Kidney glomerular epithelial cell (primary cell): ENCODE measurements at regions not wholly inside any gene's neighbourhood (a gene's known extent, or its start where the extent isn't known, plus 50 kb on each side); places are given as distances from the start of the nearest gene placed in this dataset.
"Not testable (repeated sequence)": the region's sequence is repeated elsewhere in the genome, so short reads cannot be mapped to it uniquely, and the experiment has no call there.

Source experiments
- DNase-seq: peaks from one replicate; lab custom pipeline; 2025; lab: John Stamatoyannopoulos, UW

GRCh38 chr1:170789063-170789462 lies 125.1 kb downstream of the PRRX1 start:
- DNase-seq: no peak

GRCh38 chr1:170790175-170790574 lies 126.2 kb downstream of the PRRX1 start:
- no peak for DNase-seq

DNA sequence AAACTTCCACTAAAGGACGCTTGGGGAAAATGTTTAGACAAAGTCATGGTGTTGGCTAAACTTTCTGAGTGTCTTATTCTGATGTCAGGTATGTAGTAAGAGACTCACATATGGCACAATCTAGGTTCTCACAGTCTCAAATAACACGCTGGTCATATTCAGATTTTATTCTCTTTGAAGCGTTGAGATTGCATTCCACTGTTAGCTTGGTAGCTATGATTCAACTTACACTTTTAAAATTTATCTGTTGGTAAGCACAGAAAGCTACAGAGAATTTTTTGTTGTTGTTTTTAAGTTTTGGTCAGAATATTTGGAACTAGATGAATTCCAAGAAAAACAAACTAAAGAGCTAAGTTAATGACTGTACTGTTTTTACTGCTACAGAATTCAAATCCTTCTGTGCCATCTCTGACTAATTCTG lies 126.7 kb downstream of the PRRX1 start:
- DNase-seq: no peak

- DNase-seq: no peak
Observed at GRCh38 chr1:170791941-170792340, 128.0 kb downstream of the PRRX1 start.

- DNase-seq: no peak
Observed at GRCh38 chr1:170800265-170800664, 135.1 kb upstream of the MROH9 start.

DNA sequence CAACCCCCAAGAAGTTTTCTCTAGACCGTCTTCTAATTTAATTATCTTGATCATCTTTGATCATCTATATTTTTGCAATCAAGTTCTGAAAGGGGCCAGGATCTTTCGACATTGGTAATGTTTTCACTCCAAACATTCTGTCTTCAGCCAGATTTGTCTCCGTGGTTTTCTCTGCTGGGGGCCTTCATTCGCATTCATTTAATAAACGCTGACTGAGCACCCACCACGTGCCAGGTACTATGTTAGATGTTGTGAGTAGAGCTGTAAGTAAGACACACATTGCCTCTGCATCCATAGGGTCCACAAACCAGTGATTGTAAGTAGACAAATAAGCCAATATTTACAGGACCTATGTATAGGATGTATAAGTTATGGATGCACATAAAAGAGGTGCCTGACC lies 134.5 kb upstream of the MROH9 start:
- DNase-seq: no peak

GRCh38 chr1:170803711-170804110 lies 131.6 kb upstream of the MROH9 start:
- no peak for DNase-seq

- no peak for DNase-seq
Observed at GRCh38 chr1:170804419-170804818, 130.9 kb upstream of the MROH9 start.

- DNase-seq: no peak
Observed at GRCh38 chr1:170804879-170805278, 130.5 kb upstream of the MROH9 start.

- no peak for DNase-seq
Observed at GRCh38 chr1:170806961-170807360, 128.4 kb upstream of the MROH9 start.

DNA sequence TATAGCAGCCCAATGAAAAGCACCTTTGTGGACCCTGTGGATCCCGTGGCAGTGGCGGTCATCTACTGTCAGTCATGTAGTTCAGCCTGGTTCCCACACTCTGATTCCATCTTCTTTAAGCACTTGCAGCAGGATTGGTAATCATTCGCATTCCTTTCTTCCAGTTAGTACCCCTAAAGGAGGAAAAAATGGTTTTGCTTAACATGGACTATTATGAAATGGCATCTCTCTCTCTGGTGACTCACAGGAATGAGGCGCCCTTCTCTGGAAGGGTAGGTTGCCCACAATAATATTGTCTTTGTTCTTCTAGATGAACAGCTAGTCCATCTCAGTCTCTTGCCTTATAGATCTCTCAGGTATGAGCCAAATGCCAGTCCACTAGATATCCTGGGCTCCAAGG lies 127.9 kb upstream of the MROH9 start:
- DNase-seq: peak; percentile 14

DNA sequence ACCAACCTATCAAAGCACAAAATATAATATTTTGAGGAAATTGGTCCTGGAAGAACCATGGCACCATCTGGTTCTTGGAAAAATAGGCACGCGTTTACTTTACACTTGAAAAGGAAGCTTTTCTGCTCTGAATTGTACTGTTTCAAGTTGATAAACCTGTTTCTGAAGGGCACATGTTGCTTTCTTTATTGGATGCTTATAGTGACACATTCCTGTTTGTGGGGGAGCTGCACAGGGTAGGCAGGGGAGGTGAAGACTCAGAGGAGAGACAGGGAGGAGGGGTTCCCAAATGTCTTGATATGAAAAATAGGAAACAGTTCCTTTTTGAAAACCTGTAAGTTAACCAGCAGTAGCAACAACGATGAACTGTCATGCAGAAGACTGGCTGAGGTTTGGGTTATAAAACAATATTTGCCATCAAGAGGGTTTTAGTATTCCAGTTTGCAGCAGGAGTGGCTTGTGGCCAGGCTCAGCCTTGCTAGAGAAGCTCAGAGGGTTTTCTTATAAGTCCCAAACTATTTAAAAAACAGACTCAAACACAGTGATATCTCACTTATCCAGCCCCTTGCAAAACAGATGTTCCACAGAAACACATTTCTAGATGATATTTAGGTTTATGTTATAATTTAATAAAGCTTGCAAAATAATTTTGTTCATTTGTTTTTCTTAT lies 127.0 kb upstream of the MROH9 start:
- DNase-seq: no peak

- DNase-seq: not testable (repeated sequence)
Observed at GRCh38 chr1:170811013-170811412, 124.3 kb upstream of the MROH9 start.

DNA sequence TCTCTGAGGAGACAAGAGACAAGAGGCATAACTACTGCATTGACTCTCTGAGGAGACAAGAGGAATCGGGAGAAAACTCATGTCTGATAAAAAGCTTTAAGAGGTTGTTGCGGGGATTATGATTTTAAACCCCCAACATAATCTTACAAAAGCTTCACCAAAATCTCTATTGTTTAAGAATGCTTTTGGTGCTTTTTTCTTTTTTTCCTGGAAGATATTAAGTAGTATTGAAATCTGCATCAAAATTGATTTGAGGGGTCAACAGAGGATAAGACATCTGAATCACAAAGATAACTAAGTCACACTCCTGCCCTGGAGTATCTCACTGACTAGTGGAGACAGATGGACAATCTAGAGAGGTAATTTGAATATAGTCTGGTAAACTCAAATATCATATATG lies 115.6 kb upstream of the MROH9 start:
- DNase-seq: no peak

GRCh38 chr1:170823120-170823519 lies 112.2 kb upstream of the MROH9 start:
- DNase-seq: no peak

DNA sequence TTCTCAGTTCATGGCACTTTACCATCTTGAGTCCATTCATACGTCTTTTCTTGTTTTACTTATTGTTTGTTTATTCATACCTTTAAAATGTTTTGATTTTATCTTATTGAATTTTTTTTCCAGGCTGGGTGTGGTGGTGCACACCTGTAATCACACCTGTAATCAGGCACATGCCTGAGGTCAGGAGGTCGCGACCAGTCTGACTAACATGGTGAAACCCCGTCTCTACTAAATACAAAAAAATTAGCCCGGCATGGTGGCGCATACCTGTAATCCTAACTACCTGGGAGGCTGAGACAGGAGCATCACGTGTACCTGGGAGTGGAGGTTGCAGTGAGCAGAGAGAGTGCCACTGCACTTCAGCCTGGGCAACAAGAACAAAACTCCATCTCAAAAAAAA lies 104.1 kb upstream of the MROH9 start:
- DNase-seq: no peak

GRCh38 chr1:170836141-170836540 lies 99.2 kb upstream of the MROH9 start:
- DNase-seq: no peak

DNA sequence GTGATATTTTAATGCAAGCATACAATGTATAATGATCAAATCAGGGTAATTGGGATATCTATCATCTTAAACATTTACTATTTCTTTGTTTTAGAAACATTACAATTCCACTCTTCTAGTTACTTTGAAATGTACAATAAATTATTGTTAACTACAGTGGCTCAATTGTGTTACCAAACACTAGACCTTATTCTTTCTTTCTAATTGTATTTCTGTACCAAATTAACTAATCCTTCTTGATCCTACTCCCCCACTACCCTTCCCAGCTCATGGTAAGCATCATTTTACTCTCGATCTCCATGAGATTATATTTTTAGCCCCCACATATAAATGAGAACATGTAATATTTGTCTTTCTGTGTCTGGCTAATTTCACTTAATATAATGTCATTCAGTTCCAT lies 95.0 kb upstream of the MROH9 start:
- DNase-seq: no peak

DNA sequence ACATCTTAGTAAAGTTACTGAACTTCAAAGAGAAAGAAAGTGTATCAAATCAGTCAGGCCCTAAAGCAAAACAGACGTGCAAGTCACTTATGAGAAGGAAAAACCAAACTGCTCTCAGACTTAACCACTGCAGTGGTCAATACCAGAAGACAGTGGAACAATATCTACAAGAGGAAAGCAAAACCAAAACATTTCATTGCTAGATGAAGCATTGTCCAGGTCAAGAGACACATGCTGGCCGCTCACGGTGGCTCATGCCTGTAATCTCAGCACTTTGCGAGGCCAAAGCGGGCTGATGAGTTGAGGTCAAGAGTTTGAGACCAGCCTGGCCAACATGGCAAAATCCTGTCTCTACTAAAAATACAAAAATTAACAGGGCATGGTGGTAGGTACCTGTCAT lies 82.0 kb upstream of the MROH9 start:
- no peak for DNase-seq

DNA sequence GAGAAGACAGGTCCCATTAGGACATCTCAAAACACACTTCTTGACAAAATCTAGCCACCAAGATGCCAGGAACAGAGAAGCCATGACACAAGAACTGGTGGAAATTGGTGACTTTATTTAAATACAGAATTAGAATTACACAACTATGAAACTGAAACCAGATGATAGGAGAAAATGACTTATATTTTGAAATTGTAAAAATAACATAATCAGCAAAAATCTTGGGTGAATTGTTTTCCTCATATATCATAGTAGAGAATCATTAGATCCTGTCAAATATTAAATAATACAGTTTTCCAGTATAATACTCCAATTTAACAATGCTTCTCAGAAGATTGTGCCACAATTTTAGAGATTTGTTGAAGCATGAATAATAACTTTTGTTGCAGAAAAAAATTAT lies 81.5 kb upstream of the MROH9 start:
- DNase-seq: no peak

DNA sequence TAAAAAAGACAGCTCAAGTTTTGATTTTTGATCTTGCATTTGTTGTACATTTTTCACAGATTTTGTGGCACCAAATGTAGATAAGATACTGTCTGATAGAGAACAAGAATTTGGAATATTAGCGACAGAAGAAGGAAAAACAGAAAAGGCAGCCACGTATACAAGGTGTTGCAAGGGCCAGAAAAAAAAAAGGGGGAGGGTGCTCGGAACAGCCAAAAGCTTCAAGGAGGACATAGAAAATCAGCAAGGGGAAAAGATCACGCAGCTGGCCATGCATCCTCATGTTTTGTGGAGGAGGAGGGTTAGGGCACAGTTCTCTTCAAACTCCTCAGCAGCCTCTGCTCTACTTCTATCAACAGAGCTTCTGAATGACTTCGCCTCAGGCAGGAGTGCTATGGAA lies 80.7 kb upstream of the MROH9 start:
- no peak for DNase-seq

DNA sequence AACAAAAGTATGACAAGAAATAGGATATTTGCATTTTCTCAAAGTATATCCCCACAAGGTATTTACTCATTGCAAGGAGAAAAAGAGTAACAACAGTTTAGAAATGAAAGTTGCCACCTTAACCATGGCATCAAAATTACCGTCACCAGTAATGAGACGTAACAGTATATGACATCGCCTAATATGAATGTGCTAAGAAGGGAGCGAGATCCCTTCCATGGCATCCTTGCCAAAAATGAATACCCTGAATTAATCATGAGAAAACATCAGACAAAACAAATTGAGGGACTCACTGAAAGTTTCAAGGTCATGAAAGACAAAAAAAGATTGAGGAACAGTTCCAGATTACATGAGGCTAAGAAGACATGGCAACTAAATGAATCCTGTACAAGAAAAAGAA lies 78.9 kb upstream of the MROH9 start:
- no peak for DNase-seq

GRCh38 chr1:170857955-170858354 lies 77.4 kb upstream of the MROH9 start:
- DNase-seq: no peak

DNA sequence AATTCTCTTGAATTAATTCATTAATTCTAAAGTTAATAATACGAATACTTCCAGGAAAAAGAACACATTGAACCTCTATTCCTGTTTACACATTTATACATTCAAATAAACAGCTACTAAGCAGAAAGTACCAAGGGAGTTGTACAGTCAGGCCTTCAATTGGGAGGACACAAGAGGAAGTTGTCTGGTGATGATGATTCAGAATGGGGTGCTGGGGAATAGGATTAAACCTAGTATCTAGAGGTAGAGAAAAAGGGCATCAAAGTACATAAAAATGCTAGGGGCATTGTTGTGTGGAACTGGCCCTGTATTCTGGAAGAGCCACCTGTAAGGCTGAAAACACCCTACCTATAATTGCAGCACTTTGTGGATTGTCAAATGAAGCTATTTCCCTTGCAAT lies 71.7 kb upstream of the MROH9 start:
- DNase-seq: no peak

- no peak for DNase-seq
Observed at GRCh38 chr1:170864238-170864637, 71.1 kb upstream of the MROH9 start.
